ENCODE measurements at regions not wholly inside any gene's neighbourhood (a gene's known extent, or its start where the extent isn't known, plus 50 kb on each side); places are given as distances from the start of the nearest gene placed in this dataset.
A peak's percentile ranks its signal among the peaks of the same experiment; 100 is the strongest.

GRCh38 chr6:151716526-151716932 is 91.0 kb upstream of the ESR1 start:
- H3K4me3 ChIP-seq (ENCODE audit: low read depth, low read length), result no peak overlapping the region
- DNase-seq (ENCODE audit: low read depth), result no peak
- TF ChIP-seq, protein P1, sequence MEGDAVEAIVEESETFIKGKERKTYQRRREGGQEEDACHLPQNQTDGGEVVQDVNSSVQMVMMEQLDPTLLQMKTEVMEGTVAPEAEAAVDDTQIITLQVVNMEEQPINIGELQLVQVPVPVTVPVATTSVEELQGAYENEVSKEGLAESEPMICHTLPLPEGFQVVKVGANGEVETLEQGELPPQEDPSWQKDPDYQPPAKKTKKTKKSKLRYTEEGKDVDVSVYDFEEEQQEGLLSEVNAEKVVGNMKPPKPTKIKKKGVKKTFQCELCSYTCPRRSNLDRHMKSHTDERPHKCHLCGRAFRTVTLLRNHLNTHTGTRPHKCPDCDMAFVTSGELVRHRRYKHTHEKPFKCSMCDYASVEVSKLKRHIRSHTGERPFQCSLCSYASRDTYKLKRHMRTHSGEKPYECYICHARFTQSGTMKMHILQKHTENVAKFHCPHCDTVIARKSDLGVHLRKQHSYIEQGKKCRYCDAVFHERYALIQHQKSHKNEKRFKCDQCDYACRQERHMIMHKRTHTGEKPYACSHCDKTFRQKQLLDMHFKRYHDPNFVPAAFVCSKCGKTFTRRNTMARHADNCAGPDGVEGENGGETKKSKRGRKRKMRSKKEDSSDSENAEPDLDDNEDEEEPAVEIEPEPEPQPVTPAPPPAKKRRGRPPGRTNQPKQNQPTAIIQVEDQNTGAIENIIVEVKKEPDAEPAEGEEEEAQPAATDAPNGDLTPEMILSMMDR (IDR thresholded peaks at IDR 0.05; ENCODE audit: insufficient read depth, low read depth, low read length, missing control alignments), result no peak

- H3K4me3 ChIP-seq (ENCODE audit: low read depth, low read length), result no peak overlapping the region
- TF ChIP-seq, protein P1 (IDR thresholded peaks at IDR 0.05; ENCODE audit: insufficient read depth, low read depth, low read length, missing control alignments), result no peak
- no peak for DNase-seq (ENCODE audit: low read depth)
Observed at GRCh38 chr6:151719070-151719469, 88.4 kb upstream of the ESR1 start.

DNA sequence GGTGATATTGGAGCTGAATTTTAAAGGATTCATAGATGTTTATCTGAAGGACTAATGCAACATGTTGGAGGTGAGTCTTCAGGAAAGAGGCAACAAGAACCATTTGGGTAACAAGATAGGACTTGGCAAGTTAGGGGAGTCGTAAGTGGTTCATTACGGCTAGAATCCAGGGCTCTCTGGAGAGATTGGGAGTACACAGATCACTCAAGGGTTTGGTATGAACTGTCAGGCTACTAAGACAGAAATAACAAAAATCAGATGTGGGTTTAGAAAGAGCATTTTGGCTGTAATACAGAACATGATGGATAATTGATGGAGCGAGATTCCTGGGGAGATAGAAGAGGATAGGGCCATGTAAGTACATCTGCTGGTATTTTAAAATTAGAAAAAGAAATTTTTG is 86.3 kb upstream of the ESR1 start:
- no peak for DNase-seq (ENCODE audit: low read depth)
- no peak overlapping the region for H3K4me3 ChIP-seq (ENCODE audit: low read depth, low read length)
- TF ChIP-seq, protein P1 (IDR thresholded peaks at IDR 0.05; ENCODE audit: insufficient read depth, low read depth, low read length, missing control alignments), result no peak

GRCh38 chr6:151721671-151722070 is 85.8 kb upstream of the ESR1 start:
- TF ChIP-seq, protein P1 (IDR thresholded peaks at IDR 0.05; ENCODE audit: insufficient read depth, low read depth, low read length, missing control alignments), result no peak
- no peak overlapping the region for H3K4me3 ChIP-seq (ENCODE audit: low read depth, low read length)
- DNase-seq (ENCODE audit: low read depth), result no peak

- DNase-seq (ENCODE audit: low read depth), result no peak
- H3K4me3 ChIP-seq (ENCODE audit: low read depth, low read length), result no peak overlapping the region
- TF ChIP-seq, protein P1 (IDR thresholded peaks at IDR 0.05; ENCODE audit: insufficient read depth, low read depth, low read length, missing control alignments), result no peak
Observed at GRCh38 chr6:151722342-151722741, 85.1 kb upstream of the ESR1 start.

- DNase-seq (ENCODE audit: low read depth), result peak; percentile 21
- TF ChIP-seq, protein P1 (IDR thresholded peaks at IDR 0.05; ENCODE audit: insufficient read depth, low read depth, low read length, missing control alignments), result no peak
- no peak overlapping the region for H3K4me3 ChIP-seq (ENCODE audit: low read depth, low read length)
Observed at GRCh38 chr6:151723152-151723551, 84.3 kb upstream of the ESR1 start.

- DNase-seq (ENCODE audit: low read depth), result no peak
- no peak overlapping the region for H3K4me3 ChIP-seq (ENCODE audit: low read depth, low read length)
- TF ChIP-seq, protein P1 (IDR thresholded peaks at IDR 0.05; ENCODE audit: insufficient read depth, low read depth, low read length, missing control alignments), result no peak
Observed at GRCh38 chr6:151729829-151730495, 77.5 kb upstream of the ESR1 start.

All from GM12865 (cell line).